HEK293 (cell line): ENCODE measurements at regions not wholly inside any gene's neighbourhood (a gene's known extent, or its start where the extent isn't known, plus 50 kb on each side); places are given as distances from the start of the nearest gene placed in this dataset.

Source experiments
- AEBP2 ChIP-seq: fragments of 450-650 bp; formaldehyde crosslinking; IDR thresholded peaks from 2 replicates; pipeline ENCODE4 v1.5.1; 2016; ENCODE audit warnings: missing biosample characterization, missing genetic modification characterization, borderline replicate concordance
- BCL6B ChIP-seq: fragments of 450-650 bp; formaldehyde crosslinking; IDR thresholded peaks from 2 replicates; pipeline ENCODE4 v1.5.1; 2017; ENCODE audit warnings: missing biosample characterization, missing genetic modification characterization
- CTCF ChIP-seq: fragments of 450-650 bp; formaldehyde crosslinking; IDR thresholded peaks from 2 replicates; pipeline ENCODE4 v1.5.1; 2016; ENCODE audit warnings: missing biosample characterization, missing genetic modification characterization
- KLF1 ChIP-seq: fragments of 450-650 bp; formaldehyde crosslinking; IDR thresholded peaks from 2 replicates; pipeline ENCODE4 v1.5.1; 2016; ENCODE audit warnings: missing biosample characterization, missing genetic modification characterization
- KLF16 ChIP-seq: fragments of 450-650 bp; formaldehyde crosslinking; IDR thresholded peaks from 2 replicates; pipeline ENCODE4 v1.5.1; 2017; ENCODE audit warnings: missing biosample characterization, missing genetic modification characterization
- KLF9 ChIP-seq: fragments of 450-650 bp; formaldehyde crosslinking; IDR thresholded peaks from 2 replicates; pipeline ENCODE4 v1.5.1; 2016; ENCODE audit warnings: missing biosample characterization, missing genetic modification characterization, low read depth
- ZNF175 ChIP-seq: fragments of 450-650 bp; formaldehyde crosslinking; IDR thresholded peaks from 2 replicates; pipeline ENCODE4 v1.5.1; 2016; ENCODE audit warnings: missing biosample characterization, missing genetic modification characterization
- ZNF24 ChIP-seq: fragments of 450-650 bp; formaldehyde crosslinking; IDR thresholded peaks from 2 replicates; pipeline ENCODE4 v1.5.1; 2016; ENCODE audit warnings: missing biosample characterization, missing genetic modification characterization
- ZNF366 ChIP-seq: fragments of 450-650 bp; formaldehyde crosslinking; conservative IDR thresholded peaks from 2 replicates; pipeline ENCODE4 v1.5.1; 2016; ENCODE audit warnings: missing biosample characterization, missing genetic modification characterization
- ZNF530 ChIP-seq: fragments of 450-650 bp; formaldehyde crosslinking; IDR thresholded peaks from 2 replicates; pipeline ENCODE4 v1.5.1; 2016; ENCODE audit warnings: low read depth, missing biosample characterization, missing genetic modification characterization
- TF ChIP-seq, protein P1 (sequence below): fragments of 450-650 bp; formaldehyde crosslinking; conservative IDR thresholded peaks from 2 replicates; pipeline ENCODE4 v1.5.1; 2016; ENCODE audit warnings: low read depth, missing biosample characterization, missing genetic modification characterization
- TF ChIP-seq, protein P2 (sequence below): fragments of 450-650 bp; formaldehyde crosslinking; IDR thresholded peaks from 2 replicates; pipeline ENCODE4 v1.5.1; 2016; ENCODE audit warnings: missing biosample characterization, missing genetic modification characterization, borderline replicate concordance
- TF ChIP-seq, protein P3 (sequence below): fragments of 450-650 bp; formaldehyde crosslinking; IDR thresholded peaks from 2 replicates; pipeline ENCODE4 v1.5.1; 2017; ENCODE audit warnings: missing biosample characterization, missing genetic modification characterization
- TF ChIP-seq, protein P4 (sequence below): fragments of 450-650 bp; formaldehyde crosslinking; IDR thresholded peaks from 2 replicates; pipeline ENCODE4 v1.5.1; 2016; ENCODE audit warnings: missing biosample characterization, missing genetic modification characterization

GRCh38 chr1:25145775-25146393, 86.4 kb downstream of the SYF2 start:
- TF ChIP-seq ZNF175 (tag by site-specific recombination) (no peak), CTCF (no peak), ZNF24 (tag by site-specific recombination) (no peak), BCL6B (tag by site-specific recombination) (no peak), KLF9 (tag by site-specific recombination) (no peak), ZNF530 (tag by site-specific recombination) (no peak), KLF16 (no peak), AEBP2 (tag by site-specific recombination) (no peak), KLF1 (tag by site-specific recombination) (no peak), ZNF366 (tag by site-specific recombination) (no peak)
- TF ChIP-seq, protein P1, sequence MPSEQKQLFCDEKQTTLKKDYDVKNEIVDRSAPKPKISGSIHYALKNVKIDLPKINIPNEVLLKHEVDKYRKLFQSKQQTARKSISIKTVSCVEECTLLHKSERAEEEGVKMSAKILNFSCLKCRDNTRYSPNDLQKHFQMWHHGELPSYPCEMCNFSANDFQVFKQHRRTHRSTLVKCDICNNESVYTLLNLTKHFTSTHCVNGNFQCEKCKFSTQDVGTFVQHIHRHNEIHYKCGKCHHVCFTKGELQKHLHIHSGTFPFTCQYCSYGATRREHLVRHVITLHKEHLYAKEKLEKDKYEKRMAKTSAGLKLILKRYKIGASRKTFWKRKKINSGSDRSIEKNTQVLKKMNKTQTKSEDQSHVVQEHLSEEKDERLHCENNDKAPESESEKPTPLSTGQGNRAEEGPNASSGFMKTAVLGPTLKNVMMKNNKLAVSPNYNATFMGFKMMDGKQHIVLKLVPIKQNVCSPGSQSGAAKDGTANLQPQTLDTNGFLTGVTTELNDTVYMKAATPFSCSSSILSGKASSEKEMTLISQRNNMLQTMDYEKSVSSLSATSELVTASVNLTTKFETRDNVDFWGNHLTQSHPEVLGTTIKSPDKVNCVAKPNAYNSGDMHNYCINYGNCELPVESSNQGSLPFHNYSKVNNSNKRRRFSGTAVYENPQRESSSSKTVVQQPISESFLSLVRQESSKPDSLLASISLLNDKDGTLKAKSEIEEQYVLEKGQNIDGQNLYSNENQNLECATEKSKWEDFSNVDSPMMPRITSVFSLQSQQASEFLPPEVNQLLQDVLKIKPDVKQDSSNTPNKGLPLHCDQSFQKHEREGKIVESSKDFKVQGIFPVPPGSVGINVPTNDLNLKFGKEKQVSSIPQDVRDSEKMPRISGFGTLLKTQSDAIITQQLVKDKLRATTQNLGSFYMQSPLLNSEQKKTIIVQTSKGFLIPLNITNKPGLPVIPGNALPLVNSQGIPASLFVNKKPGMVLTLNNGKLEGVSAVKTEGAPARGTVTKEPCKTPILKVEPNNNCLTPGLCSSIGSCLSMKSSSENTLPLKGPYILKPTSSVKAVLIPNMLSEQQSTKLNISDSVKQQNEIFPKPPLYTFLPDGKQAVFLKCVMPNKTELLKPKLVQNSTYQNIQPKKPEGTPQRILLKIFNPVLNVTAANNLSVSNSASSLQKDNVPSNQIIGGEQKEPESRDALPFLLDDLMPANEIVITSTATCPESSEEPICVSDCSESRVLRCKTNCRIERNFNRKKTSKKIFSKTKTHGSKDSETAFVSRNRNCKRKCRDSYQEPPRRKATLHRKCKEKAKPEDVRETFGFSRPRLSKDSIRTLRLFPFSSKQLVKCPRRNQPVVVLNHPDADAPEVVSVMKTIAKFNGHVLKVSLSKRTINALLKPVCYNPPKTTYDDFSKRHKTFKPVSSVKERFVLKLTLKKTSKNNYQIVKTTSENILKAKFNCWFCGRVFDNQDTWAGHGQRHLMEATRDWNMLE = no peak
- TF ChIP-seq, protein P2, sequence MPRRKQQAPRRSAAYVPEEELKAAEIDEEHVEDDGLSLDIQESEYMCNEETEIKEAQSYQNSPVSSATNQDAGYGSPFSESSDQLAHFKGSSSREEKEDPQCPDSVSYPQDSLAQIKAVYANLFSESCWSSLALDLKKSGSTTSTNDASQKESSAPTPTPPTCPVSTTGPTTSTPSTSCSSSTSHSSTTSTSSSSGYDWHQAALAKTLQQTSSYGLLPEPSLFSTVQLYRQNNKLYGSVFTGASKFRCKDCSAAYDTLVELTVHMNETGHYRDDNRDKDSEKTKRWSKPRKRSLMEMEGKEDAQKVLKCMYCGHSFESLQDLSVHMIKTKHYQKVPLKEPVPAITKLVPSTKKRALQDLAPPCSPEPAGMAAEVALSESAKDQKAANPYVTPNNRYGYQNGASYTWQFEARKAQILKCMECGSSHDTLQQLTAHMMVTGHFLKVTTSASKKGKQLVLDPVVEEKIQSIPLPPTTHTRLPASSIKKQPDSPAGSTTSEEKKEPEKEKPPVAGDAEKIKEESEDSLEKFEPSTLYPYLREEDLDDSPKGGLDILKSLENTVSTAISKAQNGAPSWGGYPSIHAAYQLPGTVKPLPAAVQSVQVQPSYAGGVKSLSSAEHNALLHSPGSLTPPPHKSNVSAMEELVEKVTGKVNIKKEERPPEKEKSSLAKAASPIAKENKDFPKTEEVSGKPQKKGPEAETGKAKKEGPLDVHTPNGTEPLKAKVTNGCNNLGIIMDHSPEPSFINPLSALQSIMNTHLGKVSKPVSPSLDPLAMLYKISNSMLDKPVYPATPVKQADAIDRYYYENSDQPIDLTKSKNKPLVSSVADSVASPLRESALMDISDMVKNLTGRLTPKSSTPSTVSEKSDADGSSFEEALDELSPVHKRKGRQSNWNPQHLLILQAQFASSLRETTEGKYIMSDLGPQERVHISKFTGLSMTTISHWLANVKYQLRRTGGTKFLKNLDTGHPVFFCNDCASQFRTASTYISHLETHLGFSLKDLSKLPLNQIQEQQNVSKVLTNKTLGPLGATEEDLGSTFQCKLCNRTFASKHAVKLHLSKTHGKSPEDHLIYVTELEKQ (tag by site-specific recombination) = no peak
- TF ChIP-seq, protein P3, sequence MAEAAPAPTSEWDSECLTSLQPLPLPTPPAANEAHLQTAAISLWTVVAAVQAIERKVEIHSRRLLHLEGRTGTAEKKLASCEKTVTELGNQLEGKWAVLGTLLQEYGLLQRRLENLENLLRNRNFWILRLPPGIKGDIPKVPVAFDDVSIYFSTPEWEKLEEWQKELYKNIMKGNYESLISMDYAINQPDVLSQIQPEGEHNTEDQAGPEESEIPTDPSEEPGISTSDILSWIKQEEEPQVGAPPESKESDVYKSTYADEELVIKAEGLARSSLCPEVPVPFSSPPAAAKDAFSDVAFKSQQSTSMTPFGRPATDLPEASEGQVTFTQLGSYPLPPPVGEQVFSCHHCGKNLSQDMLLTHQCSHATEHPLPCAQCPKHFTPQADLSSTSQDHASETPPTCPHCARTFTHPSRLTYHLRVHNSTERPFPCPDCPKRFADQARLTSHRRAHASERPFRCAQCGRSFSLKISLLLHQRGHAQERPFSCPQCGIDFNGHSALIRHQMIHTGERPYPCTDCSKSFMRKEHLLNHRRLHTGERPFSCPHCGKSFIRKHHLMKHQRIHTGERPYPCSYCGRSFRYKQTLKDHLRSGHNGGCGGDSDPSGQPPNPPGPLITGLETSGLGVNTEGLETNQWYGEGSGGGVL (tag by site-specific recombination) = no peak
- TF ChIP-seq, protein P4, sequence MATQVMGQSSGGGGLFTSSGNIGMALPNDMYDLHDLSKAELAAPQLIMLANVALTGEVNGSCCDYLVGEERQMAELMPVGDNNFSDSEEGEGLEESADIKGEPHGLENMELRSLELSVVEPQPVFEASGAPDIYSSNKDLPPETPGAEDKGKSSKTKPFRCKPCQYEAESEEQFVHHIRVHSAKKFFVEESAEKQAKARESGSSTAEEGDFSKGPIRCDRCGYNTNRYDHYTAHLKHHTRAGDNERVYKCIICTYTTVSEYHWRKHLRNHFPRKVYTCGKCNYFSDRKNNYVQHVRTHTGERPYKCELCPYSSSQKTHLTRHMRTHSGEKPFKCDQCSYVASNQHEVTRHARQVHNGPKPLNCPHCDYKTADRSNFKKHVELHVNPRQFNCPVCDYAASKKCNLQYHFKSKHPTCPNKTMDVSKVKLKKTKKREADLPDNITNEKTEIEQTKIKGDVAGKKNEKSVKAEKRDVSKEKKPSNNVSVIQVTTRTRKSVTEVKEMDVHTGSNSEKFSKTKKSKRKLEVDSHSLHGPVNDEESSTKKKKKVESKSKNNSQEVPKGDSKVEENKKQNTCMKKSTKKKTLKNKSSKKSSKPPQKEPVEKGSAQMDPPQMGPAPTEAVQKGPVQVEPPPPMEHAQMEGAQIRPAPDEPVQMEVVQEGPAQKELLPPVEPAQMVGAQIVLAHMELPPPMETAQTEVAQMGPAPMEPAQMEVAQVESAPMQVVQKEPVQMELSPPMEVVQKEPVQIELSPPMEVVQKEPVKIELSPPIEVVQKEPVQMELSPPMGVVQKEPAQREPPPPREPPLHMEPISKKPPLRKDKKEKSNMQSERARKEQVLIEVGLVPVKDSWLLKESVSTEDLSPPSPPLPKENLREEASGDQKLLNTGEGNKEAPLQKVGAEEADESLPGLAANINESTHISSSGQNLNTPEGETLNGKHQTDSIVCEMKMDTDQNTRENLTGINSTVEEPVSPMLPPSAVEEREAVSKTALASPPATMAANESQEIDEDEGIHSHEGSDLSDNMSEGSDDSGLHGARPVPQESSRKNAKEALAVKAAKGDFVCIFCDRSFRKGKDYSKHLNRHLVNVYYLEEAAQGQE (tag by site-specific recombination) = no peak
